Posterior cingulate gyrus (tissue), 11 donors: ENCODE measurements at regions not wholly inside any gene's neighbourhood (a gene's known extent, or its start where the extent isn't known, plus 50 kb on each side); places are given as distances from the start of the nearest gene placed in this dataset.

Experiments
- DNase-seq, 10 donors: peaks; one replicate each; pipeline versions ENCODE4 v3.0.0 to v3.0.0-alpha.2; 2020 to 2021; ENCODE audit warnings: mixed read lengths in 3 of 10
- intact Hi-C: fragments of 100-400 bp; cut with DNase I; formaldehyde crosslinking; loops from one replicate; pipeline ENCODE4 v1.15.1; 2023

DNA sequence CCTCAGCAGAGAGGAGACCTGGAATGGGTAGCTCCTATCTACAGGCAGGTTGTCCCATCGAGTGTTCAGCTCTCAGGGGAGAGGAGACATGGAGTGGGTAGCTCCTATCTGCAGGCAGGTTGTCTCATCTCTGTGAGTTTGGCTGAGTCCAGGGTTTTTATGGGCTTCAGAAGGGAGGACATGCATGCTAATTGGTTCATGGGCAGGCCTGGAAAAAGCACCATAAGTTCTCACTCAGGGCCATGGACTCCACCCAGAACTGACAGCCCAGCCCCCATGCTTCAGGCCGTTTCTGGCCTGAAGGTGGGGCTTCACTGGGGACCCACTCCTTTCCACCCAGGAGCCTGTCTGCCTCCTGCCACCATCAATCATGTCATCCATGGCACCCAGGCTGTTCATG is 84.0 kb downstream of the CYB561 start:
- no peak for DNase-seq
- intact Hi-C loops, result no loop called here

DNA sequence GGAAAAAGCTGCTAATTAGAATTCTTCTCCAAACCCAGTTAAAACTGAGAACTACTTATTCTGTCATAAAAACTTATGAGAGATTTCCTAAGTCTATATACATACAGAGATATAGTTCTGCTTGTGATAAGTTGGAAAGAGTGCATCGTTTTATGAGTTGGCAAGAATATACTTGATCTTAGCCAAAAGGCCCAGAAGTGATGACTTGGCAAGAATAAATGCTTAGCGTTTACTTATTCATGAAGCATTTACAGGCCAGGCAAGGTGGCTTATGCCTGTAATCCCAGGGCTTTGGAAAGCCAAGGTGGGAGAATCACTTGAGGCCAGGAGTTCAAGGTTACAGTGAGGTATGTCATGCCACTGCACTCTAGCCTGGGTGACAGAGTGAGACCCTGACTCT is 81.7 kb downstream of the CYB561 start:
- intact Hi-C loops, result no loop called here

GRCh38 chr17:63364944-63365343 is 81.2 kb downstream of the CYB561 start:
- intact Hi-C loops, result no loop called here
- DNase-seq, result no peak

More for the DNA sequence above, 81.7 kb downstream of the CYB561 start:
- no peak for DNase-seq

GRCh38 chr17:63365366-63366240 is 80.5 kb downstream of the CYB561 start:
- no peak for DNase-seq

GRCh38 chr17:63366241-63366566 is 79.9 kb downstream of the CYB561 start:
- intact Hi-C loops, result no loop called here
- DNase-seq, result no peak

More at GRCh38 chr17:63365366-63366240, 80.5 kb downstream of the CYB561 start:
- intact Hi-C loops, result no loop called here

- intact Hi-C loops, result no loop called here
- DNase-seq, result no peak
Observed at GRCh38 chr17:63369233-63369632, 76.9 kb downstream of the CYB561 start.

DNA sequence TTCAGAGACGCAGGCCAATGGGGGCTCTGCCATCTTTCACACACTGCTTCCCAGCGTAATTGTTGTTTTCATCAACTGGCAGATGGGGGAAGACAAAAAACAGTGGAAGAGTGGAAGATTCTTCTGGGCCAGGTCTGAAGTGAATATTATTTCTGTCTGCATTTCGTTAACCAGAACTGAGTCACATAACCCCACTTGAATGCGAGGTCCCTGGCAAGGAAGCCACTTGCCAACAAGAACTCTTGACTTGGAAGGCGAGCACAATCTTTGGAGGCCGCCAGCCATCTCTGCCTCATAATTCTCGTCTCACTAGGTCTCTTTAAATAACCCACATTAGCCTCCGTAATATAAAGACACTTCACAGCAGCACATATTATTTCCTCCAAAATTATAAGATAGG is 75.4 kb downstream of the CYB561 start:
- no peak for DNase-seq
- intact Hi-C loops, result no loop called here

DNA sequence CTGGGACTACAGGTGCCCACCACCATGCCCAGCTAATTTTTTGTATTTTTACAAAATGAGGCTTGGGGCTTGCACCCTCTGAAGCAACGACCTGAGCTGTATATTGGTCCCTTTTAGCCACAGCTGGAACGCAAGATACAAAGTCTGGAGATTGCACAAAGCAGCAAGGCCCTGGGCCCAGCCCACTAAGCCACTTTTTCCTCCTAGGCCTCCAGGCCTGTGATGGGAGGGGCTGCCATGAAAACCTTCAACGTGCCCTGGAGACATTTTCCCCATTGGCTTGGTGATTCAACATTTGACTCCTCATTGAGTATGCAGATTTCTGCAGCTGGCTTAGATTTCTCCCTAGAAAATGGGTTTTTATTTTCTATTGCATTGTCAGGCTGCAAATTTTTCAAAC is 69.2 kb downstream of the CYB561 start:
- intact Hi-C loops, result no loop called here
- DNase-seq, result no peak

- intact Hi-C loops, result no loop called here
Observed at GRCh38 chr17:63378411-63379375, 67.4 kb downstream of the CYB561 start.

DNA sequence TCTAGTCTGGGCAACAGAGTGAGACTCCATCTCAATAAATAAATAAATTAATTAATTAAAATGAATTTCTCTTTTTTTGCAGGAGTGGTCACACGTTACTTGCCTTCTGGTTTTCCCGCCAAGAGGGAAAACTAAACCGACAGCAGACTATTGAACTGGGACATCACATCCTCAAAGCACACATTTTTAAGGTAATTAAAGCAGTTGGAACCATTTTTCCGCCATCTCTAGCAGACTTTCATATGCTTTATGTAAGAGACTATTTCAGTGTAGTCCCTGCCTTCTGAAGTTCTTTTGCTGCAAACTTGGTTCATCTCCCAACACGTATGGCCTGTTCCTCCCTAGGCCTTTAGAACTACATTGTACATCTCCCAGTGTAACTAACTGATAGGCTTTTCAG is 66.5 kb downstream of the CYB561 start:
- intact Hi-C loops, result no loop called here

More at GRCh38 chr17:63378411-63379375, 67.4 kb downstream of the CYB561 start:
- DNase-seq, result no peak

DNA sequence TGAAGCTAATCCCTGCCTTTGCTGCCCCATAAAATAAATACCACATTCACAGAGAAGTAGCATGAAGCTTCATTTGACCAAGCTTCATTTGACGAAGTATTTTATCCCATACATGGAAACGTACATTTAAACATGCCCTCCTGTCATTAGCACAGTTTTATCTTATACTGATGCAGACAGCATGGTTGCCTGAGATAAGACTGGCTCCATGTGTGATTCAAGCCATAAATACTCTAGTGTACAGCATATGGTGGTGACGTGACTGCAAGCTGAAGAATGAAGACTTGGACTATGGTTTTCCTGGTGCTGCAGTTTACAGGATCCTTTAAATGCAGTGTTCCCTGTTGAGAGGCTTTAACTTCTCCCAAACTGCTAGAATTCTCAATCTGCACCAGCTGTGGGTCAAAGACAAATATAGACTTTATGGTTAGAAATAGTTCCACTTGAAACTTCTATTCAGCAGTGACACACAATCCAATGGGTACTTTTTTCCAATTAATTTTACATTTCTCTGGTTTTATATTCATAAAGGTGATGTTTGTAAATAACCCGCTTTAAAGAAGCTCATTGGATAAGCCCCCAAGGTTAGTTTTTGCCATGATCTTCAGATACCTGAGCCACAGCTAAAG is 64.9 kb downstream of the CYB561 start:
- DNase-seq, result no peak
- intact Hi-C loops, result no loop called here

More for the DNA sequence above, 66.5 kb downstream of the CYB561 start:
- no peak for DNase-seq

DNA sequence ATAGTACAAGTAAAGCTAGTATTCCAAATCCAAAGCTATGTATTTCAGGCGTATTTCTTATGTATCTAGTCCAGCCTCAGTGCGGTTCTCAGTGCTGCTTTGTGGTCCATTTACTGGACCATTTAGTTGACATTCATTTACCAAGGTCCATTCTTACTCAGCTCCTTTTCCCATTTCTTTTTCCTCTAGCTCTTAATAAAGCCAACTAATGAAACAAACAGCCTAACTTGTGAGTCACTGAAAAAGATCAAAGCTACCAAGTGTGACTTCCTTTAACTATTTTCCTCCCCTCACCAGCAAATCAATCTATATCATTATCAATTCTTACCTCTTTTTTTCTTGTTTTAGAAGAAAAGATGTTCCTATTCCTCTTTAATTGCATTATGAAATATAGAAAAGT is 64.0 kb downstream of the CYB561 start:
- DNase-seq, result no peak
- intact Hi-C loops, result no loop called here
